Testis (tissue), 2 donors: ENCODE measurements at regions not wholly inside any gene's neighbourhood (a gene's known extent, or its start where the extent isn't known, plus 50 kb on each side); places are given as distances from the start of the nearest gene placed in this dataset.

Experiments used
- DNase-seq: peaks from one replicate; pipeline ENCODE4 v3.0.0-alpha.2; 2019
- H3K27ac ChIP-seq, 2 donors: fragments of 200-600 bp; sonication (generic); one replicate each; pipeline ENCODE4 v1.5.1; 2019
- H3K27me3 ChIP-seq: fragments of 200-600 bp; sonication (generic); one replicate; pipeline ENCODE4 v1.5.1; 2019
- H3K36me3 ChIP-seq: fragments of 200-600 bp; sonication (generic); one replicate; pipeline ENCODE4 v1.5.1; 2017; ENCODE audit warnings: low read depth; ENCODE audit errors: missing control alignments
- H3K4me1 ChIP-seq: fragments of 200-600 bp; sonication (generic); one replicate; pipeline ENCODE4 v1.5.1; 2019
- H3K4me3 ChIP-seq, 2 donors: fragments of 200-600 bp; sonication (generic); one replicate each; pipeline ENCODE4 v1.5.1; 2017 to 2019
- H3K9me3 ChIP-seq: fragments of 200-600 bp; sonication (generic); one replicate; pipeline ENCODE4 v1.5.1; 2017
- POLR2A ChIP-seq: fragments of 450-650 bp; IDR thresholded peaks from one replicate; pipeline ENCODE4 v1.6.1; 2017; ENCODE audit warnings: antibody characterized with exemption, mild to moderate bottlenecking, moderate library complexity
- WGBS, 2 donors: methylation state at CpG; one replicate each; pipeline ENCODE4 v1.1.5; 2018; 5-methylcytosine and 5-hydroxymethylcytosine counted together
- intact Hi-C: fragments of 100-400 bp; cut with DNase I; formaldehyde crosslinking; loops from one replicate; pipeline ENCODE4 v1.15.1; 2023; ENCODE audit warnings: low total_unique reads
- TF ChIP-seq, protein P1 (sequence below), 3 experiments: fragments of 450-650 bp in 2 of 3; fragments of 200-600 bp in 1 of 3; sonication (generic) in 1 of 3; IDR thresholded peaks; one replicate each; pipeline ENCODE4 v1.5.1; 2016 to 2019; ENCODE audit warnings: antibody characterized with exemption in 3 of 3, mild to moderate bottlenecking in 2 of 3, moderate library complexity in 1 of 3

GRCh38 chr13:84211048-84211447, 328.8 kb upstream of the SLITRK1 start:
- TF ChIP-seq, protein P1, sequence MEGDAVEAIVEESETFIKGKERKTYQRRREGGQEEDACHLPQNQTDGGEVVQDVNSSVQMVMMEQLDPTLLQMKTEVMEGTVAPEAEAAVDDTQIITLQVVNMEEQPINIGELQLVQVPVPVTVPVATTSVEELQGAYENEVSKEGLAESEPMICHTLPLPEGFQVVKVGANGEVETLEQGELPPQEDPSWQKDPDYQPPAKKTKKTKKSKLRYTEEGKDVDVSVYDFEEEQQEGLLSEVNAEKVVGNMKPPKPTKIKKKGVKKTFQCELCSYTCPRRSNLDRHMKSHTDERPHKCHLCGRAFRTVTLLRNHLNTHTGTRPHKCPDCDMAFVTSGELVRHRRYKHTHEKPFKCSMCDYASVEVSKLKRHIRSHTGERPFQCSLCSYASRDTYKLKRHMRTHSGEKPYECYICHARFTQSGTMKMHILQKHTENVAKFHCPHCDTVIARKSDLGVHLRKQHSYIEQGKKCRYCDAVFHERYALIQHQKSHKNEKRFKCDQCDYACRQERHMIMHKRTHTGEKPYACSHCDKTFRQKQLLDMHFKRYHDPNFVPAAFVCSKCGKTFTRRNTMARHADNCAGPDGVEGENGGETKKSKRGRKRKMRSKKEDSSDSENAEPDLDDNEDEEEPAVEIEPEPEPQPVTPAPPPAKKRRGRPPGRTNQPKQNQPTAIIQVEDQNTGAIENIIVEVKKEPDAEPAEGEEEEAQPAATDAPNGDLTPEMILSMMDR (IDR thresholded peaks at IDR 0.05), result no peak
- TF ChIP-seq POLR2A, result no peak
- no peak overlapping the region for H3K4me3 ChIP-seq
- no peaks in the 10 kb centered on the region for H3K27me3 ChIP-seq
- H3K4me1 ChIP-seq, result no peaks in the 10 kb centered on the region
- 88 to 91% methylated on average over 2 of the region's 2 CpGs for WGBS, 2 donors
- intact Hi-C loops, result no loop called here
- H3K36me3 ChIP-seq, result no peaks in the 10 kb centered on the region
- no peak for DNase-seq
- no peak overlapping the region for H3K27ac ChIP-seq
- H3K9me3 ChIP-seq, result no peaks in the 10 kb centered on the region

DNA sequence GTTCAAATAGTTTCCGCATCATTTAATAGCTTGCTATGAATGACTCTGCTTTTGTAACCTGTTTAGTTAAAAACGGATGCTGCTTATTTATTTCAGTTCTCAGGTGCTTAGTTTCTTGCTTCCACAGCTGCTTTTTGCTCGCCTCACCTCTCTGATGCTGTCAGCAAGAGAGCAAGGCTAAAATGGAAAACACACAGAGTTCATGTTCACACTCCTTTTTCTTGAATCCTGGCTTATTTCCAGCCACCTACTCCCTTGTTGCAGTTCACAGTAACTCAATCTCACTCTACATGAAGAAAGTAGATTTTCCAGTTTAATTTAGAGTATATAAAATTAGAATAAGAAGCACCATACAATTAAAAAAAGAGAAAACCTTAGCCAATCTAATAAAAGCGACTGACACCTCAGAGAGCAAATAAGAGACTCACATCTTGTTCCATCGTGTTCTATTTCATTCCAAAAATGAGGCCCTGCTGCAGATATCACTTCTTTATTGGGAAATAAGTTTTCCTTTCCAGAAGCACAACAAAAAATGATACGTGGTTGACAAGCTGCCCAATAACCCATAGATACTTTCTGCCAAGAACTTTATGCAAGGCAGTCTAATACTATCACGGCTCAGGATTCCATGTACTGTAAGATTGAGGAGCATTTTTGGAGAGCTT, 326.1 kb upstream of the SLITRK1 start:
- no peaks in the 10 kb centered on the region for H3K27me3 ChIP-seq
- TF ChIP-seq, protein P1 (IDR thresholded peaks at IDR 0.05), result no peak
- TF ChIP-seq POLR2A, result no peak
- no peak for DNase-seq
- H3K36me3 ChIP-seq, result no peaks in the 10 kb centered on the region
- intact Hi-C loops, result no loop called here
- no peaks in the 10 kb centered on the region for H3K4me1 ChIP-seq
- no peak overlapping the region for H3K4me3 ChIP-seq
- no peak overlapping the region for H3K27ac ChIP-seq
- H3K9me3 ChIP-seq, result no peaks in the 10 kb centered on the region
- WGBS, 2 donors, result 48 to 49% methylated on average over 7 of the region's 7 CpGs

- DNase-seq, result no peak
- H3K4me3 ChIP-seq, result no peak overlapping the region
- H3K27me3 ChIP-seq, result no peaks in the 10 kb centered on the region
- no peak for TF ChIP-seq POLR2A
- TF ChIP-seq, protein P1 (IDR thresholded peaks at IDR 0.05), result no peak
- no peaks in the 10 kb centered on the region for H3K4me1 ChIP-seq
- H3K9me3 ChIP-seq, result no peaks in the 10 kb centered on the region
- intact Hi-C loops, result no loop called here
- H3K27ac ChIP-seq, result no peak overlapping the region
- H3K36me3 ChIP-seq, result no peaks in the 10 kb centered on the region
- 88 to 91% methylated on average over 2 of the region's 2 CpGs for WGBS, 2 donors
Measured at GRCh38 chr13:84207509-84207908, 325.2 kb upstream of the SLITRK1 start.

- Histone ChIP-seq H3K27ac (no peak overlapping the region), H3K4me3 (no peak overlapping the region), H3K9me3 (no peaks in the 10 kb centered on the region), H3K27me3 (no peaks in the 10 kb centered on the region), H3K36me3 (no peaks in the 10 kb centered on the region), H3K4me1 (no peaks in the 10 kb centered on the region)
- 62 to 64% methylated on average over 4 of the region's 4 CpGs for WGBS, 2 donors
- TF ChIP-seq, protein P1 (IDR thresholded peaks at IDR 0.05), result no peak
- no peak for TF ChIP-seq POLR2A
- intact Hi-C loops, result no loop called here
- no peak for DNase-seq
Measured at GRCh38 chr13:84200971-84201370, 318.7 kb upstream of the SLITRK1 start.

- H3K4me1 ChIP-seq, result no peaks in the 10 kb centered on the region
- DNase-seq, result no peak
- no peak overlapping the region for H3K27ac ChIP-seq
- 87 to 94% methylated on average over 3 of the region's 3 CpGs for WGBS, 2 donors
- intact Hi-C loops, result no loop called here
- H3K4me3 ChIP-seq, result no peak overlapping the region
- TF ChIP-seq, protein P1 (IDR thresholded peaks at IDR 0.05), result no peak
- TF ChIP-seq POLR2A, result no peak
- no peaks in the 10 kb centered on the region for H3K36me3 ChIP-seq
- H3K9me3 ChIP-seq, result no peaks in the 10 kb centered on the region
- H3K27me3 ChIP-seq, result no peaks in the 10 kb centered on the region
Measured at GRCh38 chr13:84192125-84192524, 309.9 kb upstream of the SLITRK1 start.
